ENCODE measurements at regions not wholly inside any gene's neighbourhood (a gene's known extent, or its start where the extent isn't known, plus 50 kb on each side); places are given as distances from the start of the nearest gene placed in this dataset.
"Not testable (repeated sequence)": the region's sequence is repeated elsewhere in the genome, so short reads cannot be mapped to it uniquely, and the experiment has no call there.

GRCh38 chr22:48822278-48823233 lies 1005.1 kb downstream of the BRD1 start:
- no peak for DNase-seq (ENCODE audit: low spot score)

GRCh38 chr22:48821727-48822126 lies 1005.9 kb downstream of the BRD1 start:
- no peak for DNase-seq (ENCODE audit: low spot score)

GRCh38 chr22:48821346-48821690 lies 1006.4 kb downstream of the BRD1 start:
- DNase-seq (ENCODE audit: low spot score), result no peak

GRCh38 chr22:48820481-48821345 lies 1007.0 kb downstream of the BRD1 start:
- no peak for DNase-seq (ENCODE audit: low spot score)

DNA sequence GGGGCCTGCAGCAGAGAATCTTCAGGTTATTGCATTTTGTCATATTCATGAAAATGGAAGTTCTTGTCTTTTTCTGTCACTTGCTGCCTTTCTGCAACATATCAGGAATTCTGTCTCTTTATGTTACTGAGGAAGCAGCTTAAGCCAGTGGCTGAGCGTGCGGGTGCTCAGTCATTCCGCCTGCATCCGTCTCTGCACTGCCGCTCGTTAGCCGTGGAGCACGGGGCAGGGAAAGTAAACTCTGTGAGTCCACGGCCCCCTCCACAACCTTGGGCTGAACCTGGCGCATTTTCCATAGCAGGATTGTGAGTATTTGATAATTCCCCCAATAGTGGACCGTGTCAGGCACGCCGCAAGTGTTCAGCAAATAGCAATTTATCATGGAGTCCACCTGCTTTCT lies 1007.7 kb downstream of the BRD1 start:
- no peak for DNase-seq (ENCODE audit: low spot score)

DNA sequence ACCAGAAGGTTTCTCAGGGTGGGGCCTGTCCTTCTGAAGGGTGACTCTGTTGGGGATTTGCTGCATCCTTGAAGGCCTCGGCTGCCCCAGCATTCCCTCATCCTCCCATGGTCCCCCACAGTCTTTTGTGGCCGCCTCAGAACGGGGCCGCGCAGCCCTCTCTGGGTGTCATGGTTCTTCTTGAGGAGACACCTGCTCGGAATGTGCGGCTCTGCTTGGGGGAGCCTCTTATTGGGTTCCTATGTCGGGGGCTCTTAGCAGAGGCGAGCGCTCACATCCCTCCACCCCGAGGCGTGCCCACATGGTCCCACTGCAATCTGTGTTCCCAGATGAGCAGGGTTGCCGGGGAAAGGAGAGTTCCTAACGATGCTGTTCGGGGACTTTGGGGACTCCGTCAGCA lies 1008.4 kb downstream of the BRD1 start:
- DNase-seq (ENCODE audit: low spot score), result no peak

DNA sequence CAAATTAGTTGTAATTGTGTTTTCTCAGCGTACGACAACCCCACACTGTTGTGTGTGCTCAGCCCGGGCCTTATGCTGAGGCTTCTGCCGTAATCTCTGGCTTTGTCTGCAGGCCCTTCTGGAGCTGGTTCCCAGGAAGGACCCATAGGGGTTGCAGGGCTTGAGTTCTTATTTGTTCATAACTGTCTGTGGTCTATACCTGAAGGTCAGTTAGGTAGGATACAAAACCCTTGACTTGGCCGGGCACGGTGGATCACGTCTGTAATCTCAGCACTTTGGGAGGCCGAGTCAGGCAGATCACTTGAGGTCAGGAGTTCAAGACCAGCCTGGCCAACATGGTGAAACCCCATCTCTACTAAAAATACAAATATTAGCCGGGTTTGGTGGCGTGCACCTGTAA lies 1010.2 kb downstream of the BRD1 start:
- DNase-seq (ENCODE audit: low spot score), result not testable (repeated sequence)

DNA sequence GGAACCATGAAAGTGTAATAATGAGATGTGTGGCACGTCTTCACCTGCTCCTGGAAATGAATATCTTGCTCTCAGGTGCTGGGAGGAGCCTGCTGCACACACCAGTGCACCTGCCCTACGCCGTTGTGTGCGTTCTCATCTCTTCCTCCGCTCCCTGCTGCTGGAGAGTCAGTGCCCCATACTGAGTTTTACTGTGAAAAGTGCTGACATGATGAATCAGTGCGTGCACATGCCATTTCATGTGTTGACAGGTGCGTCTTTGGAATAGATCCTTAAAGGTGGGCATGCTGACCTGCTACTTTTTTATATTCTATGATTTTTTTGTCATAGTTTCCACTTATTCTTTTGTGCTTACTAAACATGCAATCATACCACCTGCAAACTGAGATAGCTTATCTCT lies 1015.8 kb downstream of the BRD1 start:
- no peak for DNase-seq (ENCODE audit: low spot score)

- DNase-seq (ENCODE audit: low spot score), result no peak
Observed at GRCh38 chr22:48808038-48808960, 1019.4 kb downstream of the BRD1 start.

GRCh38 chr22:48807155-48807554 lies 1020.5 kb downstream of the BRD1 start:
- DNase-seq (ENCODE audit: low spot score), result no peak

- no peak for DNase-seq (ENCODE audit: low spot score)
Observed at GRCh38 chr22:48806227-48806781, 1021.4 kb downstream of the BRD1 start.

DNA sequence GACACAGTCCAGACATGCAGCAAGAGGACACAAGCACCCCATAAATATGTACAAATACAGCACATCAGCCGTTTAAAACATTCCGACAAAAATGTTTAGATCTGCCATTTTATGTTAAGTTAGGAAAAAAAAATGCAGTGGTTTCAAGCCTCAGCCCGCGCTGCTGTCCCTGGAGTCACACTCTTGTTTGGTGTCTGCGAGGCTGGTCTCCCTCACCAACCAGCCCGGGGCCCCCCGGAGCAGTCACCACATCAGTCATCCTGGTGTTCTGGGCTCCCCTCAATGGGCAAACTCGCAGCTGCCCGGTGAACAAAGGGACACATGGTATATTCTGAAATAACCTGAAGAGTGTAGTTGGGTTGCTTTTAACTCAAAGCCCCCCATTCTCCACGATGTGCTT lies 1022.2 kb downstream of the BRD1 start:
- DNase-seq (ENCODE audit: low spot score), result no peak

DNA sequence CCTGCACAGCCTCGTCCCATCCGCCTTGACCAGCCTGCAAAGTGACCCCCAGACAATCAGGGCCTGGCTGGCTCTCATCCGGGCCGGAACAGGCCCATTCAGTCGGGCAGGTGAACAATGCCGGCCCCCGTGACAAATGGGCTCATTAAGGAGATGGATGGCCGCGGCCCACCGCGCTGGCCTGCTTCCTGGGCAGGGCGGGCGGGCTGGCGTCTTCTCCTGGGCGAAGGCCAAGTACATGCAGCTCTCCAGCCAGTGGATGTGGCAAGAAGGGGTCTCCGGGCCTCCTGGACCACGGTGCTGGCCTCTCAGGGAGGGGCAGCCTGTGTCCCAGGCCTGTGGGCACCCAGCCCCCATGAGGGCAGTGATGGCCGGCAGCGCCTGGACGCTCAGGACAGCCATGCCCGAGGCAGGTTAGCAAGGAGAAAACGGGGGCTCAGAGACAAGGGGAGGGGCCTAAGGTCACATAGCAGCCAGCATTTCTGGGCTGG lies 1022.8 kb downstream of the BRD1 start:
- no peak for DNase-seq (ENCODE audit: low spot score)

GRCh38 chr22:48803948-48804810 lies 1023.5 kb downstream of the BRD1 start:
- DNase-seq (ENCODE audit: low spot score), result no peak

- no peak for DNase-seq (ENCODE audit: low spot score)
Observed at GRCh38 chr22:48803171-48803947, 1024.3 kb downstream of the BRD1 start.

- DNase-seq (ENCODE audit: low spot score), result no peak
Observed at GRCh38 chr22:48802576-48802975, 1025.1 kb downstream of the BRD1 start.

- no peak for DNase-seq (ENCODE audit: low spot score)
Observed at GRCh38 chr22:48800886-48801607, 1026.6 kb downstream of the BRD1 start.

DNA sequence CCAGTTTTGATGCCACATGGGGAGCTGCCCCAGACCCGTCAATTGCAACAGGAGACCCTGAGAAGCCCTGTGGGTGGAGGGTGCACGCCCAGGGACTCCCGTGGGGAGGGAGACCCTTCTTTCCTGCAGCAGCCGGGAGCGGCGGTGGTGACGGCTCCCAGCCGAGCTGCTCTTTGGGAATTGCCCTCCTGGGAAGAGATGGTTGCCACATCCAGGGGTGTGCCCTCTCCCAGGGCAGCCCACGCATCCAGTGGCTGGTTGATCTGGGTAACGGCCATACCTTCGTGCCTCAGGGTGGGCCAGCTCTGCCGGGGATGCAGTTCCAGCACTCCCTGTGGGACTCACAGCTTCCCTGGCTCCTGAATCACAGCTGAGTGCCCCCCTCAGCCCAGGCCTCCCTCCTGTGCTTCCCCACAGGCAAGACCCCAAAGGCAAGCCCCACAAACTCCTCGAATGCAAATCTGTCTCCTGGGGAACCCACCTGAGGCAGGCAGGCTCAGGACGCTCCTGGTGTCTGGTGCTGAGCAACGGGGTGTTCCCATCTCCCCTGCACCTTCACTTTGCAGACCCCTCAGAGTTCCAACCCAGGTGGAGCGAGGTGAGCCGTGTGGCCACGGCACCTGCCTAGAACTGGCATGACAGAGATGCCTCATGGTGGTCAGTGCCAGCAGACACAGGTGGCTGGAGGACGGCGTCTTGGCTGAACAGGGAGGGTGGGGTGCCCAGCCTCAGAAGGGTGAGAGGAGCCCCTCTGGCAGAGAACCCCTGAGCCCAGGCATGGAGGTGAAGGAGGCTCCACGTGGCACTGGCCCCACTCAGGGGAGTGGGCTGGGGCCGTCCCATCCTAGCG lies 1027.4 kb downstream of the BRD1 start:
- no peak for DNase-seq (ENCODE audit: low spot score)

All from H4 (cell line).